GM21825 (cell line): ENCODE measurements at regions not wholly inside any gene's neighbourhood (a gene's known extent, or its start where the extent isn't known, plus 50 kb on each side); places are given as distances from the start of the nearest gene placed in this dataset.
A peak's percentile ranks its signal among the peaks of the same experiment; 100 is the strongest.
"Not testable (repeated sequence)": the region's sequence is repeated elsewhere in the genome, so short reads cannot be mapped to it uniquely, and the experiment has no call there.

Source experiments
- ATAC-seq: cut with Tn5 transposase; IDR thresholded peaks from one replicate; pipeline ENCODE4 v1.9.1; 2021; ENCODE audit warnings: mild to moderate bottlenecking, moderate library complexity; ENCODE audit not compliant: unreplicated experiment

- ATAC-seq, result no peak
These were observed 199.5 kb upstream of the DDX18 start for GRCh38 chr2:117614823-117615534.

GRCh38 chr2:117618607-117619006 lies 195.9 kb upstream of the DDX18 start:
- ATAC-seq, result no peak

- no peak for ATAC-seq
These were observed 193.2 kb upstream of the DDX18 start for GRCh38 chr2:117621326-117621725.

DNA sequence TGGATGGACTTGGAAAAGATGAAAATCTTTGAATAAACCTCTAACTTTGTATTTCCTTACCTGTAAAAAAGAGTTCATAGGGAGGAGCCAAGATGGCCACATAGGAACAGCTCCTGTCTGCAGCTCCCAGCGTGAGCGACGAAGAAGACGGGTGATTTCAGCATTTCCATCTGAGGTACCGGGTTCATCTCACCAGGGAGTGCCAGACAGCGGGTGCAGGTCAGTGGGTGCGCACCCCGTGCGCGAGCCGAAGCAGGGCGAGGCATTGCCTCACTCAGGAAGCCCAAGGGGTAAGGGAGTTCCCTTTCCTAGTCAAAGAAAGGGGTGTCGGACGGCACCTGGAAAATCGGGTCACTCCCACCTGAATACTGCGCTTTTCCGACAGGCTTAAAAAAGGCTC lies 191.3 kb upstream of the DDX18 start:
- ATAC-seq, result not testable (repeated sequence)

GRCh38 chr2:117631152-117631945 lies 183.1 kb upstream of the DDX18 start:
- ATAC-seq, result no peak

DNA sequence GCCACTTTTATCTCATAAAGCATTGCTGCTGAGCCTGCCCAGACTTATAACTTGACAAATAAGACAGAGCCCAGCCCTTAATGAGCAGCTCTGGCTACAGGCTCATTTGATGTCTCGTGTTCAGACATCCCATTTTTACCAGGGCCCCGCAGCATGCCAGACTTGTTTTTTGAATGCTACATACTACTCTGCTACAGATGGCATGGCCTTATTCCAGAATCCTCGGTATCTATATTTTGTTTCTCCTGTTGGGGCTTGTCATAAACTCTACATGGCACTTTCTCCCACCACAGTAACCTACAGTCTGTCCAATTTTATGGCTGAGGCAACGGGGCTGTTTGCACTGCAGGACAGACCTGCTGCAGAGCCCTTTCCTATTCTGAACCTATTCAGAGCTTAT lies 179.0 kb upstream of the DDX18 start:
- ATAC-seq, result no peak

DNA sequence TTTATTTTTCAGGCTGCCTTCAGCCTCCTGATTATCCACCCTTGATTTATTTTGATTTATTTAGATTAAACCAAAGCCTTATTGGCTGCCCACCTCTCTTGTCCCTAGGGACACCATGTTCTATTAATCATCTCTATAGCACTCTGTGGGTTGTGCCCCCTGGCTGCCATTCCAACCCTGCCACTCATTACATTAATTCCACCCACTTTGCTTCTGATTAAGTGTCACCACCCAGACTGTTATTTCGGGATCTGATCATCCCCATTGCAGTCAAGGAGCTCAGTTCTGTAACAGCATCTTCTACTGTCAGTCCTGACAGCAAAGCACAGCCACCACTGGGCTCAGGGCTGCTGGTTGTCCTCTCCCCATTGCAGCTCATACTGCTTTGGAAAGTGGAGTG lies 175.1 kb upstream of the DDX18 start:
- ATAC-seq, result no peak

- ATAC-seq, result no peak
These were observed 170.1 kb upstream of the DDX18 start for GRCh38 chr2:117644403-117644802.

- ATAC-seq, result no peak
These were observed 169.0 kb upstream of the DDX18 start for GRCh38 chr2:117645458-117645857.

- ATAC-seq, result no peak
These were observed 168.4 kb upstream of the DDX18 start for GRCh38 chr2:117646099-117646498.

DNA sequence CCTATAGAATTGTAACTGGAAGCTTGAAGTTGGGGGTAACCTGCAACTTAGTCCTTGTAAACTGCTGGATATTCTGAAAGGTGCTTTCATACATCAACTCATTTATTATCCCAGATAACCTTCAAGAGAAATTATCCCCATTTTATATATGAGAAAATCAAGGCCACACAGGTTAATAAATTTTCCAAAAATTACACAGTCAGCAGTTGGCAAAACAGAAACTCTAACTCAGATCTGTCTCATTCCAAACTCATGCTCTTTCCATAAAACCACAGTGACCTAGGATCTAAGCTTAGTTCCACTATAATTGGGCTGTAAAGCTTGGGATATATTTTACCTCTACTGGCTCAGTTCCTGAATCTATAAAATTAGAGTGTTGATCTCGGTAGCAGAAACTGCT lies 167.6 kb upstream of the DDX18 start:
- no peak for ATAC-seq

GRCh38 chr2:117656546-117656945 lies 157.9 kb upstream of the DDX18 start:
- ATAC-seq, result no peak

GRCh38 chr2:117661619-117662018 lies 152.9 kb upstream of the DDX18 start:
- no peak for ATAC-seq

DNA sequence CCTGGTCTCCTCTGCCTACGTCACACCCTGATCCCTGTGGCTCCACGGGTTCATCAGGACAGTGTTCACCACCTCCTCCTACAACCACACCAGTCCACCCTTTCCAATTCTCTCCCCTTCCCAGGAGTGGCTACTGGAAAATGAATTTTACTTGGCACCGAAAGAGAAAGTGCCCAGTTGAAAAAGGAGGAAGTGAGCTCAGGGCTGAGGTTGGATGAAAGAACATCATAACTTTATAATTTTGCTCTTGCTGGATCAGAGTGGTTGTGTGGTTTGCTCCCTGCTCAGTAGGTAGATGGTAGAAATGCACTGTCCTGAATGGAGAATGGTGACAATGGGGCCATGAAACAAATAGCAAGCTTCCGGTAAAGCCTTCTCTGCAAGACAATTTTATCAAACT lies 140.3 kb upstream of the DDX18 start:
- no peak for ATAC-seq

DNA sequence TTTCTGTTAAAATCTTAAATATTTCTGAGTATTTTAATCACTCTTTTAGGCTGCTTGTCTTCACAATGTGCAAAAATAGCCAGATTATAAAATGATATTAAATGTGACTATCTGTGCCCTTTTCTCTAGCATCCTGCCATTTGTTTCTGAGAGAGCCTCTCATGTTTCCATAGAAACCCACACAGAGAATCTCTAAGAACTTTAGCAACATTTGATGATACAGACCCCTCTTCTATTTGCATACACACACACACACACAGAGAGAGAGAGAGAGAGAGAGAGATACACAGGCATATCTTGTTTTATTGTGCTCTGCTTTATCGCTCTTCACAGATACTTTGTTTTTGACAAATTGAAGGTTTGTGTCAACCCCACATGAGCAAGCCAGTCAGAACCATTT lies 134.5 kb upstream of the DDX18 start:
- no peak for ATAC-seq

- no peak for ATAC-seq
These were observed 129.6 kb upstream of the DDX18 start for GRCh38 chr2:117684919-117685318.

DNA sequence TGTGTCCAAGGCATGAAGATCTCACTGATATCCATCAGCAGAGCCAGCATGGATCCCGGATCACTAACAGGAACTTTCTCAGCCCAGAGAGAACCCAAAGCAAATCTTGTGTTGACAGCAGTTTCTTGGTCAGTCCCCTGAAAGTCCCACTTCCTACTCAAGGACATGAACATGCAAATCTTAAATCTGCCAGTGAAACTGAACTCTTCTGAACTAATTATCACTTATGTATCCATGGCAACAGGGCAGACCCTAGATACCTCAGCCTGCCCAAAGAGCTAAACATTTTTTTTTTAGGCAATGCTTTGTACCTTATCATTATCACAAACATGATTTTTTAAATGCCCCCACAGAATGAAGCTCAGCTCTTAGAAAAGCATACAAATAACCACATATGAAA lies 127.8 kb upstream of the DDX18 start:
- peak; percentile 90 for ATAC-seq

- ATAC-seq, result no peak
These were observed 122.9 kb upstream of the DDX18 start for GRCh38 chr2:117691595-117691994.

DNA sequence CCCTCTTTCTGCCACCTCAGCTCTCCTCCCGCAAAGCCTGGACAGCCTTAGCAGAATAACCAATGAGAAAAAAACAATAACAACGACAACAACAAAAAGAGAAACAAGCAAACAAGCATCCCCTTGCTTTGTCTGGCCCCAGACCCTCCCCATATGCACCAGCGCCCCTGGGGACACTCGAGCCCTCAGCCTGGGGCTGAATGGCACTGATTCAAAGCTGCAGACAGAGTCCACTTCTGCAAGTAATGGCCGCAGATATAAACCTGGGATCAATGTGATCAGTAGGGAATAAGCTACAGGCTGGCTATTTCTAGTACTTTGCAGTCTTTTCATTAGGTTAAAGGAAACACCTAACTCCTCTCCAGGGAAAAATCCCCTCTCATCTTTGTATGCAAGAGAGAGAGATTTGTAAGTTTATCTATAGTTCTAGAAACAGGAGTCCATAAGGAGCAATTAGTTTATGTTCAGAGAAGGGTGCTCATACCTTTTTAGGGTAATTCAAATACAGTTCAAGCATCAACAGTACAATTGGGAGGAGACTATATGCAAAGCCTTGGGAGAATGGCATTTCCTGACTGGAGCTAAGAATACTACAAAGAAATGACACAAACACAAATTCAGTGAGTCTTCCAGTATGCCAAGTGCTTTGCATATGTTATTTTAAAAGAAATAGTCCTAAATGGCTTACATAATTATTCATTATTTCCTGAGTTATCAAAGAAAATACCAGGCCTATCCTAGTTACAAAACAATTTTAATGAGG lies 122.3 kb upstream of the DDX18 start:
- ATAC-seq, result no peak

DNA sequence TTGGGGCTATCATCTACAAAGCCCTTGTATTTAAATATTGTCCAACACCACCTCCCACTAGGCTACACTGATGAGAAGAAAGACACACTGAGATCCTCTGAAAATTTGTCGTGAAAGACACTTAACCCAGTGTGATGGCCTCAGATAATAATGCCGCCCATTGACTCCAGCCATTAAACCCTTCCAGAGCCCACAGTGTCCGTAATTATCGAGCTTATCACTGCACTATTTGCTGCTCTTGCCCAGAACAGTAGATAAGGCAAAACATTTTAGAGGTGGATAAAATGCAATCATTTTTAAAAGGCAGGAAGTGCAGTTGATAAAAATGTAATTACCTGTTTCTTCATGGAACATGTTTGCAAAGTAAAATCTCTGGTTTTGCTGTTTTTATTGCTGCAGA lies 121.3 kb upstream of the DDX18 start:
- no peak for ATAC-seq

GRCh38 chr2:117693651-117694050 lies 120.8 kb upstream of the DDX18 start:
- no peak for ATAC-seq

- no peak for ATAC-seq
These were observed 116.2 kb upstream of the DDX18 start for GRCh38 chr2:117698287-117698686.
